Calu3 (cell line): ENCODE measurements at regions not wholly inside any gene's neighbourhood (a gene's known extent, or its start where the extent isn't known, plus 50 kb on each side); places are given as distances from the start of the nearest gene placed in this dataset.

Source experiments
- BruUV-seq: library from RNA; stranded (reverse); fragments of 400-500 nt; replicated peaks from 2 replicates; lab custom pipeline; 2021; lab: Mats Ljungman, UMichigan
- CTCF ChIA-PET: fragments of 300-600 bp; sonication (Branson Sonifier 250); formaldehyde crosslinking; loops from one replicate; lab custom pipeline; 2022; ENCODE audit warnings: antibody characterized with exemption; lab: Charles Lee
- DNase-seq: peaks from one replicate; pipeline ENCODE4 v3.0.0; 2022
- H3K27ac Mint-ChIP-seq: one replicate; pipeline ENCODE4 v1.8.0; 2022; ENCODE audit warnings: mixed read lengths; ENCODE audit not compliant: unreplicated experiment
- H3K27me3 Mint-ChIP-seq: one replicate; pipeline ENCODE4 v1.8.0; 2022; ENCODE audit warnings: mixed read lengths; ENCODE audit not compliant: unreplicated experiment
- H3K36me3 Mint-ChIP-seq: one replicate; pipeline ENCODE4 v1.8.0; 2022; ENCODE audit warnings: mild to moderate bottlenecking, moderate library complexity, mixed read lengths; ENCODE audit not compliant: insufficient read depth, unreplicated experiment
- H3K4me1 Mint-ChIP-seq: one replicate; pipeline ENCODE4 v1.8.0; 2022; ENCODE audit warnings: mild to moderate bottlenecking, low read depth, mixed read lengths; ENCODE audit not compliant: unreplicated experiment
- H3K4me3 Mint-ChIP-seq: one replicate; pipeline ENCODE4 v1.8.0; 2022; ENCODE audit warnings: mild to moderate bottlenecking, low read depth, moderate library complexity, mixed read lengths; ENCODE audit not compliant: unreplicated experiment
- H3K9me3 Mint-ChIP-seq: one replicate; pipeline ENCODE4 v1.8.0; 2022; ENCODE audit warnings: low read depth, mixed read lengths; ENCODE audit not compliant: unreplicated experiment
- CTCF ChIP-seq: fragments of 200-600 bp; IDR thresholded peaks from one replicate; pipeline ENCODE4 v1.8.0; 2022; ENCODE audit warnings: antibody characterized with exemption; ENCODE audit not compliant: unreplicated experiment
- intact Hi-C: fragments of 100-400 bp; cut with micrococcal nuclease; formaldehyde crosslinking; loops from one replicate; pipeline ENCODE4 v1.10.0; 2022; ENCODE audit not compliant: unreplicated experiment

GRCh38 chr4:149279331-149279730, 536.3 kb downstream of the IQCM start:
- Mint-ChIP-seq H3K9me3 (peaks cover 3% of the 10 kb centered on the region), H3K27ac (no peak overlapping the region), H3K36me3 (no peaks in the 10 kb centered on the region), H3K4me3 (no peak overlapping the region), H3K27me3 (no peaks in the 10 kb centered on the region), H3K4me1 (no peaks in the 10 kb centered on the region)
- DNase-seq = no peak
- CTCF ChIA-PET = no interaction called here
- intact Hi-C loops = no loop called here
- no peak for TF ChIP-seq CTCF
- no TSS peak for BruUV-seq

GRCh38 chr4:149277705-149278104, 537.9 kb downstream of the IQCM start:
- DNase-seq = no peak
- BruUV-seq = no TSS peak
- TF ChIP-seq CTCF = no peak
- Mint-ChIP-seq H3K27ac (no peak overlapping the region), H3K9me3 (peaks cover 3% of the 10 kb centered on the region), H3K4me3 (no peak overlapping the region), H3K27me3 (no peaks in the 10 kb centered on the region), H3K4me1 (no peaks in the 10 kb centered on the region), H3K36me3 (no peaks in the 10 kb centered on the region)
- intact Hi-C loops = no loop called here
- CTCF ChIA-PET = no interaction called here

GRCh38 chr4:149269835-149270234, 545.8 kb downstream of the IQCM start:
- Mint-ChIP-seq H3K27me3 (no peaks in the 10 kb centered on the region), H3K4me3 (no peak overlapping the region), H3K27ac (no peak overlapping the region), H3K4me1 (no peaks in the 10 kb centered on the region), H3K36me3 (no peaks in the 10 kb centered on the region), H3K9me3 (peaks cover 4% of the 10 kb centered on the region)
- TF ChIP-seq CTCF = no peak
- CTCF ChIA-PET = no interaction called here
- DNase-seq = no peak
- intact Hi-C loops = loop anchor here (10.0 kb wide), 2 partner anchors 625 to 825 kb away; partner anchors contain the start of gene NR3C2
- BruUV-seq = no TSS peak

GRCh38 chr4:149266301-149266700, 549.3 kb downstream of the IQCM start:
- no peaks in the 10 kb centered on the region for H3K36me3 Mint-ChIP-seq

More at GRCh38 chr4:149266301-149266700, 549.3 kb downstream of the IQCM start:
- CTCF ChIA-PET = no interaction called here
- Mint-ChIP-seq H3K27ac (no peak overlapping the region), H3K27me3 (no peaks in the 10 kb centered on the region), H3K9me3 (no peaks in the 10 kb centered on the region), H3K4me1 (no peaks in the 10 kb centered on the region), H3K4me3 (no peak overlapping the region)
- TF ChIP-seq CTCF = no peak
- no peak for DNase-seq
- intact Hi-C loops = loop anchor here (10.0 kb wide), 2 partner anchors 628 to 822 kb away; partner anchors contain the start of gene NR3C2
- no TSS peak for BruUV-seq
